ENCODE measurements at regions not wholly inside any gene's neighbourhood (a gene's known extent, or its start where the extent isn't known, plus 50 kb on each side); places are given as distances from the start of the nearest gene placed in this dataset.

DNA sequence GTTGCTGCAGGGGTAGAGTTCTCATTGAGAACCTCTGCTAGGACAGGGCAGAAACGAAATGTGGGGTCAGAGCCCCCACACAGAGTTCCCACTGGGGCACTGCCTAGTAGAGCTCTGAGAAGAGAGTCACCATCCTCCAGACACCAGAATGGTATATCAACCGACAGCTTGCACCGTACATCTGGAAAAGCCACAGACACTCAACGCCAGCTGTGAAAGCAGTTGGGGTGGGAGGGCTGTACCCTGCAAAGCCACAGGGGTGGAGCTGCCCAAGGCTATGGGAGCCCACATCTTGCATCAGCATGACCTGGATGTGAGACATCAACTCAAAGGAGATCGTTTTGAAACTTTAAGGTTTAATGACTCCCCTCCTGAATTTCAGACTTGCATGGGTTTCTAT lies 284.0 kb upstream of the DEPDC1 start:
- 57 to 69% (median 62%) methylated on average over 5 of the region's 5 CpGs for WGBS, 3 donors
- Histone ChIP-seq H3K27me3 (no peaks in the 10 kb centered on the region), H3K4me3 (no peak overlapping the region), H3K36me3 (no peaks in the 10 kb centered on the region), H3K27ac (no peak overlapping the region), H3K9me3 (peaks cover 0 to 3% of the 10 kb centered on the region in 2 donors), H3K4me1 (ENCODE audit: insufficient read depth) (no peaks in the 10 kb centered on the region)
- no peak for DNase-seq
- intact Hi-C loops (cut with DNase I), result no loop called here
- TF ChIP-seq POLR2A (IDR thresholded peaks at IDR 0.05), result no peak
- TF ChIP-seq, protein P1, sequence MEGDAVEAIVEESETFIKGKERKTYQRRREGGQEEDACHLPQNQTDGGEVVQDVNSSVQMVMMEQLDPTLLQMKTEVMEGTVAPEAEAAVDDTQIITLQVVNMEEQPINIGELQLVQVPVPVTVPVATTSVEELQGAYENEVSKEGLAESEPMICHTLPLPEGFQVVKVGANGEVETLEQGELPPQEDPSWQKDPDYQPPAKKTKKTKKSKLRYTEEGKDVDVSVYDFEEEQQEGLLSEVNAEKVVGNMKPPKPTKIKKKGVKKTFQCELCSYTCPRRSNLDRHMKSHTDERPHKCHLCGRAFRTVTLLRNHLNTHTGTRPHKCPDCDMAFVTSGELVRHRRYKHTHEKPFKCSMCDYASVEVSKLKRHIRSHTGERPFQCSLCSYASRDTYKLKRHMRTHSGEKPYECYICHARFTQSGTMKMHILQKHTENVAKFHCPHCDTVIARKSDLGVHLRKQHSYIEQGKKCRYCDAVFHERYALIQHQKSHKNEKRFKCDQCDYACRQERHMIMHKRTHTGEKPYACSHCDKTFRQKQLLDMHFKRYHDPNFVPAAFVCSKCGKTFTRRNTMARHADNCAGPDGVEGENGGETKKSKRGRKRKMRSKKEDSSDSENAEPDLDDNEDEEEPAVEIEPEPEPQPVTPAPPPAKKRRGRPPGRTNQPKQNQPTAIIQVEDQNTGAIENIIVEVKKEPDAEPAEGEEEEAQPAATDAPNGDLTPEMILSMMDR (IDR thresholded peaks at IDR 0.05), result no peak
- TF ChIP-seq EP300 (IDR thresholded peaks at IDR 0.05), result no peak

DNA sequence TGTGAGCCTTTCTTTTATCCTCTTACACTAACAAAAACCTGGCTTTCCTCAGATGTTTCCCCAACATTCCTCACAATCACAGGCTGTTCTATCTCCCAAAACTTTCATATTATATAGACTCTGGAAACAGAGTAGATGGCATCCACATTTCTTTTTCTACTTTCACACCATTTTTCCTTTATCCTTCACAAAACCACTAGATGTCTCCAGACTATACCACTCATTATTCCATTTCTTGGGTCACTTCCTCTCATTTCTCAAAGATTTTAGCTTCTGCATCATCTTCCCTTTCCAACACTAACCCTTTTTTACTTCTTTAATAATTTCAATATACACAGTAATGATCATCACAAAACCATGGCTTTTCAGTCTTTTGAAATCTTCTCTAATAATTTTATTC lies 286.0 kb upstream of the DEPDC1 start:
- Histone ChIP-seq H3K27me3 (no peaks in the 10 kb centered on the region), H3K4me1 (ENCODE audit: insufficient read depth) (no peaks in the 10 kb centered on the region), H3K27ac (no peak overlapping the region), H3K4me3 (no peak overlapping the region), H3K36me3 (no peaks in the 10 kb centered on the region), H3K9me3 (peaks cover 0 to 3% of the 10 kb centered on the region in 2 donors)
- intact Hi-C loops (cut with DNase I), result no loop called here
- no peak for DNase-seq
- TF ChIP-seq, protein P1 (IDR thresholded peaks at IDR 0.05), result no peak
- no peak for TF ChIP-seq EP300 (IDR thresholded peaks at IDR 0.05)
- no peak for TF ChIP-seq POLR2A (IDR thresholded peaks at IDR 0.05)

DNA sequence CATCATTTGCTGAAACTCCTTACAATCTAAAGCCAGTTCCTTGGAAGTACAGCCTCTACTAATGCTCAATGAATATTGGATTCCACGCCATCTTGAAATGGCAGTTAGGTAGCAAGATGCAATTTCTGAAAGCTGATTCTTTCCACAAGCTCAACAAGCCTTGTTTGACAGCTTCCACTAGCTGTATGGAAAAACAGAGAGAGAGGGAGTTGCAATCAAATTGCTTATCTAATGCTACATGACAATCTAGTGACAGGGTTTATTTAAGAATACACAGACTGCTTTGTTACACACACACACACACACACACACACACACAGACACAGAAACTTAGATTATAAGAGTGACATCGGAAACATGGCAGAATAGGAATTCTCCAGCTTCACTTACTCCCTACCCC lies 288.4 kb upstream of the DEPDC1 start:
- 45 to 49% (median 46%) methylated on average over 2 of the region's 2 CpGs for WGBS, 3 donors
- DNase-seq, result no peak
- Histone ChIP-seq H3K27me3 (no peaks in the 10 kb centered on the region), H3K4me1 (ENCODE audit: insufficient read depth) (no peaks in the 10 kb centered on the region), H3K27ac (no peak overlapping the region), H3K36me3 (no peaks in the 10 kb centered on the region), H3K9me3 (no peaks in the 10 kb centered on the region), H3K4me3 (no peak overlapping the region)
- TF ChIP-seq, protein P1 (IDR thresholded peaks at IDR 0.05), result no peak
- TF ChIP-seq EP300 (IDR thresholded peaks at IDR 0.05), result no peak
- no peak for TF ChIP-seq POLR2A (IDR thresholded peaks at IDR 0.05)
- intact Hi-C loops (cut with DNase I), result no loop called here

DNA sequence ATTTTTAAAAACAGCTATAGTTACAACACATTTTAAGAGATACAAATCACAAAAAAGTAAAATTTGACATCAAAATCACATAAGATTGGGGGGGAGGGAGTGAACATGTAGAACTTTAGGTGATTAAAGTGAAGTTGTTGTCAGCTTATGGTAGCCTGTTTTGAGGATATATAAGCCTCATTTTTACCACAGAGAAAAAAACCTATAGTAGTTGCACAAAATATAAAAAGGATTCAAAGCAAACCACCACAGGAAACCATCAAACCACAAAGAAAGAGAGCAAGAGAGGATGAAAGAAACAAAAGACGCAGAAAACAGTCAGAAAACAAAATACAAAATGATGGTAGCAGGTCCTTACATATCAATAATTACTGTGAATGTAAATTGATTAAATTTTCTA lies 291.9 kb upstream of the DEPDC1 start:
- DNase-seq, result no peak
- WGBS, 3 donors, result 76 to 98% (median 85%) methylated on average over 1 of the region's 1 CpG
- Histone ChIP-seq H3K4me3 (no peak overlapping the region), H3K36me3 (no peaks in the 10 kb centered on the region), H3K27me3 (no peaks in the 10 kb centered on the region), H3K9me3 (no peaks in the 10 kb centered on the region), H3K4me1 (ENCODE audit: insufficient read depth) (no peaks in the 10 kb centered on the region), H3K27ac (no peak overlapping the region)
- intact Hi-C loops (cut with DNase I), result no loop called here
- TF ChIP-seq, protein P1 (IDR thresholded peaks at IDR 0.05), result no peak
- TF ChIP-seq POLR2A (IDR thresholded peaks at IDR 0.05) (no peak), EP300 (IDR thresholded peaks at IDR 0.05) (no peak)

DNA sequence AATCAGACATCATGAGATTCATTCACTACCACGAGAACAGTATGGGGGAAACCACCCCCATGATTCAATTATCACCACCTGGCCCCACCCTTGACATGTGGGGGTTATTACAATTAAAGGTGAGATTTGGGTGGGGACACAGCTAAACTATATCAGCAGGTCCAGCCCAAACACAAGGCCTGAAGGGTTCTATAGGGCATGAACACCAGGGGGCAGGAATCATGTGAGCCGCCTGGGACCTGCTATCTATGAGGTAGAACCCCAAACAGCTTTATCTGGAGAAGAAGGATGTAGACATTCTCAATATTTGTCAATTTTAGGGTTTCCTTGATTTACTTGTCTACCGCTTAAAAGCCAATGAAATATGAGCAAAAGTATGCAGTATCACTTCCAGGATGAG lies 294.9 kb upstream of the DEPDC1 start:
- H3K4me3 ChIP-seq, result no peak overlapping the region
- intact Hi-C loops (cut with DNase I), result no loop called here

More for the DNA sequence above, 294.9 kb upstream of the DEPDC1 start:
- DNase-seq, result no peak
- Histone ChIP-seq H3K9me3 (no peaks in the 10 kb centered on the region), H3K27me3 (no peaks in the 10 kb centered on the region), H3K27ac (no peak overlapping the region), H3K36me3 (no peaks in the 10 kb centered on the region), H3K4me1 (ENCODE audit: insufficient read depth) (no peaks in the 10 kb centered on the region)
- TF ChIP-seq, protein P1 (IDR thresholded peaks at IDR 0.05), result no peak
- TF ChIP-seq EP300 (IDR thresholded peaks at IDR 0.05) (no peak), POLR2A (IDR thresholded peaks at IDR 0.05) (no peak)
- WGBS, 3 donors, result 93 to 97% (median 96%) methylated on average over 3 of the region's 3 CpGs
